ENCODE measurements at regions not wholly inside any gene's neighbourhood (a gene's known extent, or its start where the extent isn't known, plus 50 kb on each side); places are given as distances from the start of the nearest gene placed in this dataset.

DNA sequence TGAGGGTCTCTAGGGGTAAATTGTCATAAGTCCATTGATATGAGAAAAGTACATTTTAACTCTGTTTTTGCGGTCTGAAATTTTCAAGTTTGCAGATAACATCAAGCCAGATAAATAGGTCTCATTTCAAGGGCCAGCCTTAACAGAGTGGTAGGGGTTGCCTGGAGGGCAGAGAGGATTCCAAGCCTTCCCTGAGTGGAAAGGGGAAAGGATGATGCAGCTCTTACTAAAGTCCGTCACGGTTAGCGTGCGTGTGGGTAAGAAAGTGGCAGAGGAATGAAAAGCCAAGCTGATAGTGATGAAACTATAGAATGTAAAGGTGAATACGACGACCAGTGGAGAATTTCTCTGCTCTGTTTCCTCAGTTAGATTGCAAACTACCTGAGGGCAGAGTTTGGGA, 71.6 kb downstream of the ADRA2A start:
- no peak overlapping the region for H3K27ac ChIP-seq (ENCODE audit: low read length in 2 of 2)
- H3K4me2 ChIP-seq (replicated peaks; ENCODE audit: low read depth, low read length, poor library complexity, severe bottlenecking) = no peak overlapping the region
- Mint-ChIP-seq H3K4me3 (no peak overlapping the region), H3K27ac (no peak overlapping the region), H3K27me3 (peaks cover 63% of the 10 kb centered on the region), H3K9me3 (ENCODE audit: insufficient read depth) (no peaks in the 10 kb centered on the region), H3K4me1 (no peaks in the 10 kb centered on the region)
- H3K4me3 ChIP-seq (ENCODE audit: control extremely low read depth in 1 of 5, extremely low read depth in 1 of 5, insufficient read depth in 1 of 5, low read depth in 2 of 5, low read length in 4 of 5) = no peak overlapping the region
- POLR2A ChIA-PET = no interaction called here
- intact Hi-C loops (cut with micrococcal nuclease) = no loop called here
- DNase-seq (no peak), ATAC-seq (ENCODE audit: low read depth) (no peak)
- no peak overlapping the region for H3K9ac ChIP-seq (ENCODE audit: low read length)
- no peak for TF ChIP-seq CTCF (IDR thresholded peaks at IDR 0.05)
- no peak for TF ChIP-seq EZH2 (IDR thresholded peaks at IDR 0.05; ENCODE audit: borderline replicate concordance, insufficient read depth, low read depth, low read length, poor library complexity, severe bottlenecking)
- H3K36me3 ChIP-seq (replicated peaks in 1 of 2; ENCODE audit: control extremely low read depth in 1 of 2, control insufficient read depth in 1 of 2, extremely low read depth in 1 of 2, insufficient read depth in 2 of 2, low read length in 1 of 2) = no peaks in the 10 kb centered on the region
- CTCF ChIA-PET = no interaction called here
- no peaks in the 10 kb centered on the region for H3K9me3 ChIP-seq (ENCODE audit: control extremely low read depth in 1 of 3, control insufficient read depth in 2 of 3, insufficient read depth in 1 of 3, low read length in 2 of 3)
- no peaks in the 10 kb centered on the region for H3K79me2 ChIP-seq (ENCODE audit: control insufficient read depth, insufficient read depth, low read length)
- H3K27me3 ChIP-seq (replicated peaks in 1 of 4; ENCODE audit: control extremely low read depth in 1 of 4, control insufficient read depth in 3 of 4, insufficient read depth in 4 of 4, low read length in 3 of 4) = peaks cover 0 to 4% (median 3%) of the 10 kb centered on the region in 4 experiments
- no peaks in the 10 kb centered on the region for H4K20me1 ChIP-seq (ENCODE audit: control insufficient read depth, insufficient read depth, low read length, poor library complexity, severe bottlenecking)
- 91% methylated on average over 6 of the region's 7 CpGs for WGBS (ENCODE audit: insufficient coverage)
- no peaks in the 10 kb centered on the region for H3K4me1 ChIP-seq (ENCODE audit: control insufficient read depth in 2 of 2, insufficient read depth in 2 of 2, low read length in 2 of 2)
- no peak overlapping the region for H2AFZ ChIP-seq (ENCODE audit: insufficient read depth, low read depth, low read length, poor library complexity, severe bottlenecking)

DNA sequence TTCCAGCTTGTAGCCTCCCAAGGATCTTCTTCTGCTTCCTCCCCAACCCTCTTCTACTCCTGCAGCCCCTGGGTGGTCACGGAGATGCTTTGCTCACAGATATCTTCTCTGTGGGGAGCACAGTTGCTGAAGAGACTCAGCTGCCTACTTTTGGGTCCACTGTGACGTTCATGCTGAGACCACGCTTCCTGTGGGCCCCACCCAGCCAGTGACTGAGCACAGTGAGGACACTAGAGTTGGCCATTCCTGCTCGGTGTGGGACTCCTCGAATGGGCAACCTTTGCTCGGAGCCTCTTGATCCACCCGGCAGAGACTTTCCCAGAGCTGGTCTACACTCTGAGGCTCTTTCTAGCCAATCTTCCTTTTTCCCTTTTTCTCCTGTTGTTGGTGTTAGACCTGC, 73.9 kb downstream of the ADRA2A start:
- H3K4me1 ChIP-seq (ENCODE audit: control insufficient read depth in 2 of 2, insufficient read depth in 2 of 2, low read length in 2 of 2) = no peaks in the 10 kb centered on the region
- no peak for ATAC-seq (ENCODE audit: low read depth)
- H4K20me1 ChIP-seq (ENCODE audit: control insufficient read depth, insufficient read depth, low read length, poor library complexity, severe bottlenecking) = no peaks in the 10 kb centered on the region
- 91% methylated on average over 7 of the region's 7 CpGs for WGBS (ENCODE audit: insufficient coverage)
- H3K9ac ChIP-seq (ENCODE audit: low read length) = no peak overlapping the region
- H3K9me3 ChIP-seq (ENCODE audit: control extremely low read depth in 1 of 3, control insufficient read depth in 2 of 3, insufficient read depth in 1 of 3, low read length in 2 of 3) = no peaks in the 10 kb centered on the region
- H3K4me1 Mint-ChIP-seq = no peaks in the 10 kb centered on the region
- H3K4me3 ChIP-seq (ENCODE audit: control extremely low read depth in 1 of 5, extremely low read depth in 1 of 5, insufficient read depth in 1 of 5, low read depth in 2 of 5, low read length in 4 of 5) = no peak overlapping the region
- H3K36me3 ChIP-seq (replicated peaks in 1 of 2; ENCODE audit: control extremely low read depth in 1 of 2, control insufficient read depth in 1 of 2, extremely low read depth in 1 of 2, insufficient read depth in 2 of 2, low read length in 1 of 2) = no peaks in the 10 kb centered on the region
- no peak overlapping the region for H3K27ac Mint-ChIP-seq
- no peak for DNase-seq
- H3K27me3 Mint-ChIP-seq = peaks cover 54% of the 10 kb centered on the region
- H3K27me3 ChIP-seq (replicated peaks in 1 of 4; ENCODE audit: control extremely low read depth in 1 of 4, control insufficient read depth in 3 of 4, insufficient read depth in 4 of 4, low read length in 3 of 4) = peaks cover 0 to 5% (median 2%) of the 10 kb centered on the region in 4 experiments
- H3K9me3 Mint-ChIP-seq (ENCODE audit: insufficient read depth) = no peaks in the 10 kb centered on the region
- H3K27ac ChIP-seq (ENCODE audit: low read length in 2 of 2) = no peak overlapping the region
- no peaks in the 10 kb centered on the region for H3K79me2 ChIP-seq (ENCODE audit: control insufficient read depth, insufficient read depth, low read length)
- H3K4me2 ChIP-seq (replicated peaks; ENCODE audit: low read depth, low read length, poor library complexity, severe bottlenecking) = no peak overlapping the region
- CTCF ChIA-PET = no interaction called here
- TF ChIP-seq EZH2 (IDR thresholded peaks at IDR 0.05; ENCODE audit: borderline replicate concordance, insufficient read depth, low read depth, low read length, poor library complexity, severe bottlenecking) (no peak), CTCF (IDR thresholded peaks at IDR 0.05) (no peak)
- POLR2A ChIA-PET = no interaction called here
- H3K4me3 Mint-ChIP-seq = no peak overlapping the region
- no peak overlapping the region for H2AFZ ChIP-seq (ENCODE audit: insufficient read depth, low read depth, low read length, poor library complexity, severe bottlenecking)
- intact Hi-C loops (cut with micrococcal nuclease) = no loop called here
